ENCODE measurements at regions not wholly inside any gene's neighbourhood (a gene's known extent, or its start where the extent isn't known, plus 50 kb on each side); places are given as distances from the start of the nearest gene placed in this dataset.

DNA sequence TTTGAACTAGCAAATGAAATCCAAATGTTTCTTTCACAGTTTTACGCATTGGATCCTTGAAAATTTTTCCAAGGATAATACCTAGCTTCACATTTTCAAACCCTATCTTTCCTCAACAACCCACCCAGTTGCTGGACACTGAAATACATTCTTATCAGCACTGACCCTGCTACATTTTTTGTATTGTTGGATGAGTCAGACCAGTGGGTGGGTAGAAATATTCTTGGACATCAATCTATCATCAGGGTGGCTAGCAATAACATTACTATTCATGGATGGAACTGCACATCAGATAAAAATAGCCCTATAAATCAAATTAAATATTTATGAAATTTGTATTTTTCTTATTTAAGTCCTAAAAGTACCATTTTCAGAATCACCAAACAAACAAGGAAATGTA lies 407.4 kb upstream of the IZUMO3 start:
- no peaks in the 10 kb centered on the region for H3K4me1 ChIP-seq (ENCODE audit: insufficient read depth, low read length, poor library complexity, severe bottlenecking)
- H3K27ac ChIP-seq (ENCODE audit: low read depth, low read length, poor library complexity, severe bottlenecking): no peak overlapping the region
- no peaks in the 10 kb centered on the region for H3K27me3 ChIP-seq (replicated peaks; ENCODE audit: insufficient read depth, low read depth, low read length, poor library complexity)
- H3K36me3 ChIP-seq (ENCODE audit: insufficient read depth, low read length, poor library complexity, severe bottlenecking): no peaks in the 10 kb centered on the region
- no peaks in the 10 kb centered on the region for H3K9me3 ChIP-seq (ENCODE audit: low read depth, low read length, poor library complexity, severe bottlenecking)
- DNase-seq (ENCODE audit: low spot score): no peak
- intact Hi-C loops (cut with micrococcal nuclease; ENCODE audit: unreplicated experiment): no loop called here
- CTCF ChIA-PET: no interaction called here
- TF ChIP-seq, protein P1, sequence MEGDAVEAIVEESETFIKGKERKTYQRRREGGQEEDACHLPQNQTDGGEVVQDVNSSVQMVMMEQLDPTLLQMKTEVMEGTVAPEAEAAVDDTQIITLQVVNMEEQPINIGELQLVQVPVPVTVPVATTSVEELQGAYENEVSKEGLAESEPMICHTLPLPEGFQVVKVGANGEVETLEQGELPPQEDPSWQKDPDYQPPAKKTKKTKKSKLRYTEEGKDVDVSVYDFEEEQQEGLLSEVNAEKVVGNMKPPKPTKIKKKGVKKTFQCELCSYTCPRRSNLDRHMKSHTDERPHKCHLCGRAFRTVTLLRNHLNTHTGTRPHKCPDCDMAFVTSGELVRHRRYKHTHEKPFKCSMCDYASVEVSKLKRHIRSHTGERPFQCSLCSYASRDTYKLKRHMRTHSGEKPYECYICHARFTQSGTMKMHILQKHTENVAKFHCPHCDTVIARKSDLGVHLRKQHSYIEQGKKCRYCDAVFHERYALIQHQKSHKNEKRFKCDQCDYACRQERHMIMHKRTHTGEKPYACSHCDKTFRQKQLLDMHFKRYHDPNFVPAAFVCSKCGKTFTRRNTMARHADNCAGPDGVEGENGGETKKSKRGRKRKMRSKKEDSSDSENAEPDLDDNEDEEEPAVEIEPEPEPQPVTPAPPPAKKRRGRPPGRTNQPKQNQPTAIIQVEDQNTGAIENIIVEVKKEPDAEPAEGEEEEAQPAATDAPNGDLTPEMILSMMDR (conservative IDR thresholded peaks at IDR 0.05; ENCODE audit: low read depth, low read length): no peak
- TF ChIP-seq EZH2 (IDR thresholded peaks at IDR 0.05; ENCODE audit: borderline replicate concordance, low read depth, low read length, poor library complexity, severe bottlenecking): no peak
- no peak overlapping the region for H3K4me3 ChIP-seq (ENCODE audit: low read depth, low read length, poor library complexity, severe bottlenecking)
- POLR2A ChIA-PET (ENCODE audit: low non-redundant PET): no interaction called here
- no TSS peak for BruUV-seq (replicated peaks)

DNA sequence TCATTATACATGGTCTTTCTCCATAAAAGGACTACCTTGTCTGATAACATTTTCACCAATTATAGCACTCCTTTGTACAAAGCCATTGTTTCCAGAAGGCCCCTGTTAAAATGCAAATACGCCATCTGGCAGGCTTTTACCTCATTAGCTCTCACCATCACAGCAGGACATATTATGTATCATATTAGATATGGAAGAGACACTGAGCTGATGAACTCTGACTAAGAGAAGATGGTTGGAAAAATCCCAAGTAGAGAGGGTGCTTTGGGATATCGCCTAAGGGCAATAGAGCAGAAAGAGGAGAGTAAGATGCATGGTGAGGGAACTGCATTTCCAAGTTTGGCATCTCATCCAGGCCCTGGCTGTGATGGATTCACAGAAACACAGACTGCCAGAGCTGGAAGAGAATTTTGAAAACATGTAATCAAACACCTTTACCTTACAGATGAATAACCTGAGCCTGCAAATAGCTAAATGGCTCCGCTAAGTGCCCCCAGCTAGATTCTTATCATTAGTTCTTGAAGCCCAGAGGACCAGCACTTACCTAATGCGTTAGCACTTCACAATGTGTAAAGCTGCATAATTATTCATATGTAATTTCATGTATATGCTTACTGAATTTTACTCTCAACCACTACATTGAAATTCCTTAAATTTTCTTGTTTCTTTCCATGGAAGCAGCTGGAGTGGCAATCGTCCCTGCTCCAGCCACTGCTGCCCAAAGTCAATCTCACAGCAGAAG lies 393.6 kb upstream of the IZUMO3 start:
- no TSS peak for BruUV-seq (replicated peaks)
- no peak for DNase-seq (ENCODE audit: low spot score)
- H3K27me3 ChIP-seq (replicated peaks; ENCODE audit: insufficient read depth, low read depth, low read length, poor library complexity): no peaks in the 10 kb centered on the region
- H3K27ac ChIP-seq (ENCODE audit: low read depth, low read length, poor library complexity, severe bottlenecking): no peak overlapping the region
- no peaks in the 10 kb centered on the region for H3K4me1 ChIP-seq (ENCODE audit: insufficient read depth, low read length, poor library complexity, severe bottlenecking)
- H3K4me3 ChIP-seq (ENCODE audit: low read depth, low read length, poor library complexity, severe bottlenecking): no peak overlapping the region
- H3K9me3 ChIP-seq (ENCODE audit: low read depth, low read length, poor library complexity, severe bottlenecking): no peaks in the 10 kb centered on the region
- intact Hi-C loops (cut with micrococcal nuclease; ENCODE audit: unreplicated experiment): no loop called here
- H3K36me3 ChIP-seq (ENCODE audit: insufficient read depth, low read length, poor library complexity, severe bottlenecking): no peaks in the 10 kb centered on the region
- CTCF ChIA-PET: no interaction called here
- TF ChIP-seq EZH2 (IDR thresholded peaks at IDR 0.05; ENCODE audit: borderline replicate concordance, low read depth, low read length, poor library complexity, severe bottlenecking): no peak
- TF ChIP-seq, protein P1 (conservative IDR thresholded peaks at IDR 0.05; ENCODE audit: low read depth, low read length): no peak
- POLR2A ChIA-PET (ENCODE audit: low non-redundant PET): no interaction called here

DNA sequence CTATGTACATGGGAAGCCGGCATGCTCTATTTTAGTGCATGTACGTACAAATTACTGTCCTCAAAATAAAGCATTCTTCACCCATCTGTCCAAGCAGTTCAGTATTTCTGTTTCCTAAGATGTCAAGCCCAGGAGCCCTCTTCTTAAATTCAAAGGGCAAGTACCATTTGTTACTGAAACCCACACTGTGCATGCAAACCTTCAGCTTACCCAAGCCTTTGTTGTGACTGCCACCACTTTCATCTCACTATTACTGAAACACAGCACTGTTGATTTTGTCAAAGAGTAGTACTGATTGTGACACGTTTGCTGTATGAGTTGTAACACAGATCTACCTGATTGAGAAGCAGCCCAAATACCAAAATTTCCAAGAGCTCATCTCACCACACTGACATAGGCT lies 390.4 kb upstream of the IZUMO3 start:
- TF ChIP-seq, protein P1 (conservative IDR thresholded peaks at IDR 0.05; ENCODE audit: low read depth, low read length): no peak
- no peak for TF ChIP-seq EZH2 (IDR thresholded peaks at IDR 0.05; ENCODE audit: borderline replicate concordance, low read depth, low read length, poor library complexity, severe bottlenecking)
- ChIA-PET CTCF (no interaction called here), POLR2A (ENCODE audit: low non-redundant PET) (no interaction called here)
- Histone ChIP-seq H3K4me1 (ENCODE audit: insufficient read depth, low read length, poor library complexity, severe bottlenecking) (no peaks in the 10 kb centered on the region), H3K36me3 (ENCODE audit: insufficient read depth, low read length, poor library complexity, severe bottlenecking) (no peaks in the 10 kb centered on the region), H3K27me3 (replicated peaks; ENCODE audit: insufficient read depth, low read depth, low read length, poor library complexity) (no peaks in the 10 kb centered on the region), H3K4me3 (ENCODE audit: low read depth, low read length, poor library complexity, severe bottlenecking) (no peak overlapping the region), H3K27ac (ENCODE audit: low read depth, low read length, poor library complexity, severe bottlenecking) (no peak overlapping the region), H3K9me3 (ENCODE audit: low read depth, low read length, poor library complexity, severe bottlenecking) (no peaks in the 10 kb centered on the region)
- BruUV-seq (replicated peaks): no TSS peak
- DNase-seq (ENCODE audit: low spot score): no peak
- intact Hi-C loops (cut with micrococcal nuclease; ENCODE audit: unreplicated experiment): no loop called here

All from A673 (cell line).